ENCODE measurements at regions not wholly inside any gene's neighbourhood (a gene's known extent, or its start where the extent isn't known, plus 50 kb on each side); places are given as distances from the start of the nearest gene placed in this dataset.
A peak's percentile ranks its signal among the peaks of the same experiment; 100 is the strongest.

DNA sequence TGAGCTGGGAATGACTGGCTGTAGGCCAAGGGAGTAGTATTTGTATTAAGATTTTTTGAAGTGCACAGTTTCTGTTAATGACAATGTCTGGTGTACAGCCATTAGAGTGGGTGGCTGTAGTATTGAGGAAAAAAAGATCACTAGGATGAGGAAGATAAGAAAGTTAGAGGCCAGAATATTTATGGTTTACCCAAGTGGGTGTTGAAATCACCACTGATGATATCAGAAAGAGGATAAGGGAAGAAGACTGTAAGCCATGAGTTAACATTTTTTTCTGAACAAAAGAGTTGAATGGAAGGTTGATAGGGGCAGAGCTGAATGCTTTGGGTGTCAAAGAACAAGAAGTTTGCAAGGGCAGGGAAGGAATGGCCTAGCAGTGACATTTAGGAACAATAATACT, 104.7 kb downstream of the PRDM13 start (continued):
- TF ChIP-seq ZBTB43 (CRISPR knock-in tag; IDR thresholded peaks at IDR 0.05): no peak
- no peak for TF ChIP-seq EMX1 (CRISPR knock-in tag; IDR thresholded peaks at IDR 0.05)
- no peak for TF ChIP-seq NFE2L1 (CRISPR knock-in tag; IDR thresholded peaks at IDR 0.05)
- TF ChIP-seq GABPB1 (CRISPR knock-in tag; IDR thresholded peaks at IDR 0.05): no peak
- TF ChIP-seq GTF2I (CRISPR knock-in tag; conservative IDR thresholded peaks at IDR 0.05): no peak
- TF ChIP-seq KAT7 (CRISPR knock-in tag; IDR thresholded peaks at IDR 0.05; ENCODE audit: borderline replicate concordance): no peak

- Mint-ChIP-seq H3K4me1 (peaks cover 13% of the 10 kb centered on the region), H3K36me3 (no peaks in the 10 kb centered on the region), H3K27ac (no peak overlapping the region), H3K9me3 (peaks cover 8% of the 10 kb centered on the region), H3K4me3 (no peak overlapping the region), H3K27me3 (ENCODE audit: low read depth) (0 out of 2 replicates have a peak, but pooled peaks cover under 1% of the 10 kb centered on the region)
- CTCF ChIA-PET: no interaction called here
- TF ChIP-seq ZNF396 (CRISPR knock-in tag; IDR thresholded peaks at IDR 0.05; ENCODE audit: borderline replicate concordance): no peak
- DNase-seq (ENCODE audit: low spot score): no peak
- no peak for ATAC-seq
- POLR2A ChIA-PET: no interaction called here
Measured at GRCh38 chr6:99711925-99712324, 105.3 kb downstream of the PRDM13 start.

DNA sequence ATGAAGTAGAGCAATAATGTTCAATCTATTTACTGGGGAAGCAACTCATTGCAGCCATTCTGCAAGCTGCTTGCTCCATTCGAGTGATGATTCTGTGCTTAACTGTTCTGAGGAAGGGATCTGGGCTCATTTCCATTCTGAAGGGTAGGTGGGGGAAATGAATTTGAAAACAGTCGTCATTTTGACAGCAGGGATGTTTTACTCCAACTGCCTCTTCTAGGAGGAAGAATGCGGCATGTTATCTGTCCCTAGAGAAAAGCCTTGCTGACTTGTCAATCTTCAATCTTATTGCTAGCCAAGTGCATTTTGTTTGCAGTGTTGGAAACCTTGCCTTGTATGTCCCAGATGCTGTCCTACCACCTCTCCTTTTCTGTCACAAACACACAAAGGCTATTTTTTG, 105.9 kb downstream of the PRDM13 start:
- peaks cover 13% of the 10 kb centered on the region for H3K9me3 Mint-ChIP-seq
- H3K4me3 Mint-ChIP-seq: no peak overlapping the region
- H3K36me3 Mint-ChIP-seq: no peaks in the 10 kb centered on the region
- CTCF ChIA-PET: no interaction called here
- H3K27ac Mint-ChIP-seq: no peak overlapping the region
- POLR2A ChIA-PET: no interaction called here
- DNase-seq (ENCODE audit: low spot score): no peak
- peaks cover 13% of the 10 kb centered on the region for H3K4me1 Mint-ChIP-seq
- peaks cover 6% of the 10 kb centered on the region; the same call in 1 of the 2 replicates for H3K27me3 Mint-ChIP-seq (ENCODE audit: low read depth)
- peak; percentile 60 for ATAC-seq
- TF ChIP-seq ZNF263 (CRISPR knock-in tag; IDR thresholded peaks at IDR 0.05; ENCODE audit: low read depth) (no peak), SP1 (CRISPR knock-in tag; conservative IDR thresholded peaks at IDR 0.05) (no peak), CDX4 (CRISPR knock-in tag; IDR thresholded peaks at IDR 0.05; ENCODE audit: borderline replicate concordance) (no peak), FOXP4 (CRISPR knock-in tag; IDR thresholded peaks at IDR 0.05) (no peak), JUN (CRISPR knock-in tag; IDR thresholded peaks at IDR 0.05) (no peak), ZBTB43 (CRISPR knock-in tag; IDR thresholded peaks at IDR 0.05) (no peak), TEAD4 (CRISPR knock-in tag; IDR thresholded peaks at IDR 0.05) (no peak), ZNF416 (CRISPR knock-in tag; IDR thresholded peaks at IDR 0.05) (no peak), PRRX2 (CRISPR knock-in tag; IDR thresholded peaks at IDR 0.05) (no peak), ZNF317 (CRISPR knock-in tag; IDR thresholded peaks at IDR 0.05; ENCODE audit: borderline replicate concordance, low read depth) (no peak), NR1H2 (CRISPR knock-in tag; IDR thresholded peaks at IDR 0.05) (no peak), SMAD4 (CRISPR knock-in tag; IDR thresholded peaks at IDR 0.05) (no peak), IRF2 (CRISPR knock-in tag; IDR thresholded peaks at IDR 0.05; ENCODE audit: borderline replicate concordance, low read depth) (no peak)
- TF ChIP-seq, protein P1, sequence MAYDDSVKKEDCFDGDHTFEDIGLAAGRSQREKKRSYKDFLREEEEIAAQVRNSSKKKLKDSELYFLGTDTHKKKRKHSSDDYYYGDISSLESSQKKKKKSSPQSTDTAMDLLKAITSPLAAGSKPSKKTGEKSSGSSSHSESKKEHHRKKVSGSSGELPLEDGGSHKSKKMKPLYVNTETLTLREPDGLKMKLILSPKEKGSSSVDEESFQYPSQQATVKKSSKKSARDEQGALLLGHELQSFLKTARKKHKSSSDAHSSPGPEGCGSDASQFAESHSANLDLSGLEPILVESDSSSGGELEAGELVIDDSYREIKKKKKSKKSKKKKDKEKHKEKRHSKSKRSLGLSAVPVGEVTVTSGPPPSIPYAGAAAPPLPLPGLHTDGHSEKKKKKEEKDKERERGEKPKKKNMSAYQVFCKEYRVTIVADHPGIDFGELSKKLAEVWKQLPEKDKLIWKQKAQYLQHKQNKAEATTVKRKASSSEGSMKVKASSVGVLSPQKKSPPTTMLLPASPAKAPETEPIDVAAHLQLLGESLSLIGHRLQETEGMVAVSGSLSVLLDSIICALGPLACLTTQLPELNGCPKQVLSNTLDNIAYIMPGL (CRISPR knock-in tag; IDR thresholded peaks at IDR 0.05): no peak
- TF ChIP-seq, protein P2, sequence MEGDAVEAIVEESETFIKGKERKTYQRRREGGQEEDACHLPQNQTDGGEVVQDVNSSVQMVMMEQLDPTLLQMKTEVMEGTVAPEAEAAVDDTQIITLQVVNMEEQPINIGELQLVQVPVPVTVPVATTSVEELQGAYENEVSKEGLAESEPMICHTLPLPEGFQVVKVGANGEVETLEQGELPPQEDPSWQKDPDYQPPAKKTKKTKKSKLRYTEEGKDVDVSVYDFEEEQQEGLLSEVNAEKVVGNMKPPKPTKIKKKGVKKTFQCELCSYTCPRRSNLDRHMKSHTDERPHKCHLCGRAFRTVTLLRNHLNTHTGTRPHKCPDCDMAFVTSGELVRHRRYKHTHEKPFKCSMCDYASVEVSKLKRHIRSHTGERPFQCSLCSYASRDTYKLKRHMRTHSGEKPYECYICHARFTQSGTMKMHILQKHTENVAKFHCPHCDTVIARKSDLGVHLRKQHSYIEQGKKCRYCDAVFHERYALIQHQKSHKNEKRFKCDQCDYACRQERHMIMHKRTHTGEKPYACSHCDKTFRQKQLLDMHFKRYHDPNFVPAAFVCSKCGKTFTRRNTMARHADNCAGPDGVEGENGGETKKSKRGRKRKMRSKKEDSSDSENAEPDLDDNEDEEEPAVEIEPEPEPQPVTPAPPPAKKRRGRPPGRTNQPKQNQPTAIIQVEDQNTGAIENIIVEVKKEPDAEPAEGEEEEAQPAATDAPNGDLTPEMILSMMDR (IDR thresholded peaks at IDR 0.05): no peak
- TF ChIP-seq, protein P3, sequence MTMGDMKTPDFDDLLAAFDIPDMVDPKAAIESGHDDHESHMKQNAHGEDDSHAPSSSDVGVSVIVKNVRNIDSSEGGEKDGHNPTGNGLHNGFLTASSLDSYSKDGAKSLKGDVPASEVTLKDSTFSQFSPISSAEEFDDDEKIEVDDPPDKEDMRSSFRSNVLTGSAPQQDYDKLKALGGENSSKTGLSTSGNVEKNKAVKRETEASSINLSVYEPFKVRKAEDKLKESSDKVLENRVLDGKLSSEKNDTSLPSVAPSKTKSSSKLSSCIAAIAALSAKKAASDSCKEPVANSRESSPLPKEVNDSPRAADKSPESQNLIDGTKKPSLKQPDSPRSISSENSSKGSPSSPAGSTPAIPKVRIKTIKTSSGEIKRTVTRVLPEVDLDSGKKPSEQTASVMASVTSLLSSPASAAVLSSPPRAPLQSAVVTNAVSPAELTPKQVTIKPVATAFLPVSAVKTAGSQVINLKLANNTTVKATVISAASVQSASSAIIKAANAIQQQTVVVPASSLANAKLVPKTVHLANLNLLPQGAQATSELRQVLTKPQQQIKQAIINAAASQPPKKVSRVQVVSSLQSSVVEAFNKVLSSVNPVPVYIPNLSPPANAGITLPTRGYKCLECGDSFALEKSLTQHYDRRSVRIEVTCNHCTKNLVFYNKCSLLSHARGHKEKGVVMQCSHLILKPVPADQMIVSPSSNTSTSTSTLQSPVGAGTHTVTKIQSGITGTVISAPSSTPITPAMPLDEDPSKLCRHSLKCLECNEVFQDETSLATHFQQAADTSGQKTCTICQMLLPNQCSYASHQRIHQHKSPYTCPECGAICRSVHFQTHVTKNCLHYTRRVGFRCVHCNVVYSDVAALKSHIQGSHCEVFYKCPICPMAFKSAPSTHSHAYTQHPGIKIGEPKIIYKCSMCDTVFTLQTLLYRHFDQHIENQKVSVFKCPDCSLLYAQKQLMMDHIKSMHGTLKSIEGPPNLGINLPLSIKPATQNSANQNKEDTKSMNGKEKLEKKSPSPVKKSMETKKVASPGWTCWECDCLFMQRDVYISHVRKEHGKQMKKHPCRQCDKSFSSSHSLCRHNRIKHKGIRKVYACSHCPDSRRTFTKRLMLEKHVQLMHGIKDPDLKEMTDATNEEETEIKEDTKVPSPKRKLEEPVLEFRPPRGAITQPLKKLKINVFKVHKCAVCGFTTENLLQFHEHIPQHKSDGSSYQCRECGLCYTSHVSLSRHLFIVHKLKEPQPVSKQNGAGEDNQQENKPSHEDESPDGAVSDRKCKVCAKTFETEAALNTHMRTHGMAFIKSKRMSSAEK (CRISPR knock-in tag; IDR thresholded peaks at IDR 0.05; ENCODE audit: borderline replicate concordance): no peak
